ENCODE measurements at regions not wholly inside any gene's neighbourhood (a gene's known extent, or its start where the extent isn't known, plus 50 kb on each side); places are given as distances from the start of the nearest gene placed in this dataset.

DNA sequence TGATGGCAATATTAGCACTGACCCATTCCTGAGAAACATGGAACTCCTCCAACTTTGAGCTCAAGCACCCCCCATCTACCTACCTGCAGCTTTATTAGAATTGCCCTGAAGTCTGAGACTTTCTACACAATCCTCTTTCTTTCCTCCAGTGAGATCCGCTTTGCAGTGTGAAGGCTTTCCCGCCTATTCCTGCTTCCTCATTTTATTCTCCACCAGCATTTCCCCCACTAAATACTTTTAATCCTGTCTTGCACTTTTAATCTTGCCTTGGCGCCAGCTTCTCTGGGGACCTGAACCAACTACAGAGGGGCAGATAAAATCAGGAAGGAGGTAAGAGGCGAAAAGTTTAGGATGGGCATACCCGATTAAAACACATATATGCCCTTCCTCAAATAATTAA lies 178.1 kb upstream of the PRDM1 start:
- Histone ChIP-seq H3K4me3 (ENCODE audit: low read depth in 1 of 3, low read length in 3 of 3) (no peak overlapping the region), H3K27ac (ENCODE audit: low read depth in 1 of 2, low read length in 2 of 2) (no peak overlapping the region), H3K36me3 (ENCODE audit: control insufficient read depth in 4 of 4, insufficient read depth in 3 of 4, low read depth in 1 of 4, low read length in 3 of 4) (no peaks in the 10 kb centered on the region), H3K4me1 (ENCODE audit: control insufficient read depth in 4 of 4, insufficient read depth in 4 of 4, low read length in 3 of 4) (peaks cover 0 to 2% (median 0%) of the 10 kb centered on the region in 4 donors), H3K9ac (ENCODE audit: low read depth in 1 of 2, low read length in 2 of 2) (no peak overlapping the region), H3K27me3 (ENCODE audit: control insufficient read depth in 4 of 4, insufficient read depth in 4 of 4, low read length in 3 of 4) (no peaks in the 10 kb centered on the region), H3K9me3 (ENCODE audit: control insufficient read depth in 4 of 4, low read length in 3 of 4) (no peaks in the 10 kb centered on the region)
- TF ChIP-seq REST (IDR thresholded peaks at IDR 0.05): no peak
- TF ChIP-seq YY1 (IDR thresholded peaks at IDR 0.05): no peak
- no peak for TF ChIP-seq RAD21 (IDR thresholded peaks at IDR 0.05)
- TF ChIP-seq NR2F2 (IDR thresholded peaks at IDR 0.05): no peak
- no peak for TF ChIP-seq TAF1 (conservative IDR thresholded peaks at IDR 0.05)
- TF ChIP-seq, protein P1, sequence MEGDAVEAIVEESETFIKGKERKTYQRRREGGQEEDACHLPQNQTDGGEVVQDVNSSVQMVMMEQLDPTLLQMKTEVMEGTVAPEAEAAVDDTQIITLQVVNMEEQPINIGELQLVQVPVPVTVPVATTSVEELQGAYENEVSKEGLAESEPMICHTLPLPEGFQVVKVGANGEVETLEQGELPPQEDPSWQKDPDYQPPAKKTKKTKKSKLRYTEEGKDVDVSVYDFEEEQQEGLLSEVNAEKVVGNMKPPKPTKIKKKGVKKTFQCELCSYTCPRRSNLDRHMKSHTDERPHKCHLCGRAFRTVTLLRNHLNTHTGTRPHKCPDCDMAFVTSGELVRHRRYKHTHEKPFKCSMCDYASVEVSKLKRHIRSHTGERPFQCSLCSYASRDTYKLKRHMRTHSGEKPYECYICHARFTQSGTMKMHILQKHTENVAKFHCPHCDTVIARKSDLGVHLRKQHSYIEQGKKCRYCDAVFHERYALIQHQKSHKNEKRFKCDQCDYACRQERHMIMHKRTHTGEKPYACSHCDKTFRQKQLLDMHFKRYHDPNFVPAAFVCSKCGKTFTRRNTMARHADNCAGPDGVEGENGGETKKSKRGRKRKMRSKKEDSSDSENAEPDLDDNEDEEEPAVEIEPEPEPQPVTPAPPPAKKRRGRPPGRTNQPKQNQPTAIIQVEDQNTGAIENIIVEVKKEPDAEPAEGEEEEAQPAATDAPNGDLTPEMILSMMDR (IDR thresholded peaks at IDR 0.05; ENCODE audit: low read depth, low read length, missing input control): no peak
- no peak for TF ChIP-seq FOXA1 (IDR thresholded peaks at IDR 0.05)
- TF ChIP-seq HNF4A (conservative IDR thresholded peaks at IDR 0.05): no peak
- TF ChIP-seq JUND (IDR thresholded peaks at IDR 0.05): no peak
- TF ChIP-seq RXRA (IDR thresholded peaks at IDR 0.05): no peak
- no peak for TF ChIP-seq HNF4G (IDR thresholded peaks at IDR 0.05)
- TF ChIP-seq SP1 (IDR thresholded peaks at IDR 0.05): no peak
- TF ChIP-seq EGR1 (IDR thresholded peaks at IDR 0.05; ENCODE audit: low read depth in 2 of 2): no peak
- TF ChIP-seq GABPA (IDR thresholded peaks at IDR 0.05 in 1 of 2, conservative IDR thresholded peaks at IDR 0.05 in 1 of 2): no peak
- TF ChIP-seq, protein P2, sequence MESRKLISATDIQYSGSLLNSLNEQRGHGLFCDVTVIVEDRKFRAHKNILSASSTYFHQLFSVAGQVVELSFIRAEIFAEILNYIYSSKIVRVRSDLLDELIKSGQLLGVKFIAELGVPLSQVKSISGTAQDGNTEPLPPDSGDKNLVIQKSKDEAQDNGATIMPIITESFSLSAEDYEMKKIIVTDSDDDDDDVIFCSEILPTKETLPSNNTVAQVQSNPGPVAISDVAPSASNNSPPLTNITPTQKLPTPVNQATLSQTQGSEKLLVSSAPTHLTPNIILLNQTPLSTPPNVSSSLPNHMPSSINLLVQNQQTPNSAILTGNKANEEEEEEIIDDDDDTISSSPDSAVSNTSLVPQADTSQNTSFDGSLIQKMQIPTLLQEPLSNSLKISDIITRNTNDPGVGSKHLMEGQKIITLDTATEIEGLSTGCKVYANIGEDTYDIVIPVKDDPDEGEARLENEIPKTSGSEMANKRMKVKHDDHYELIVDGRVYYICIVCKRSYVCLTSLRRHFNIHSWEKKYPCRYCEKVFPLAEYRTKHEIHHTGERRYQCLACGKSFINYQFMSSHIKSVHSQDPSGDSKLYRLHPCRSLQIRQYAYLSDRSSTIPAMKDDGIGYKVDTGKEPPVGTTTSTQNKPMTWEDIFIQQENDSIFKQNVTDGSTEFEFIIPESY (IDR thresholded peaks at IDR 0.05): no peak
- TF ChIP-seq FOXA2 (IDR thresholded peaks at IDR 0.05): no peak
- TF ChIP-seq, protein P3, sequence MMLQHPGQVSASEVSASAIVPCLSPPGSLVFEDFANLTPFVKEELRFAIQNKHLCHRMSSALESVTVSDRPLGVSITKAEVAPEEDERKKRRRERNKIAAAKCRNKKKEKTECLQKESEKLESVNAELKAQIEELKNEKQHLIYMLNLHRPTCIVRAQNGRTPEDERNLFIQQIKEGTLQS (IDR thresholded peaks at IDR 0.05): no peak
- TF ChIP-seq, protein P4, sequence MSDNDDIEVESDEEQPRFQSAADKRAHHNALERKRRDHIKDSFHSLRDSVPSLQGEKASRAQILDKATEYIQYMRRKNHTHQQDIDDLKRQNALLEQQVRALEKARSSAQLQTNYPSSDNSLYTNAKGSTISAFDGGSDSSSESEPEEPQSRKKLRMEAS (IDR thresholded peaks at IDR 0.05): no peak
- no peak for DNase-seq (ENCODE audit: low spot score)
- 86% methylated on average over 5 of the region's 5 CpGs for WGBS
